ENCODE measurements at regions not wholly inside any gene's neighbourhood (a gene's known extent, or its start where the extent isn't known, plus 50 kb on each side); places are given as distances from the start of the nearest gene placed in this dataset.
"Not testable (repeated sequence)": the region's sequence is repeated elsewhere in the genome, so short reads cannot be mapped to it uniquely, and the experiment has no call there.

GRCh38 chr14:80055667-80056496 is 155.4 kb downstream of the DIO2 start:
- Histone ChIP-seq H3K4me3 (ENCODE audit: low read length) (no peak overlapping the region), H3K9me3 (ENCODE audit: insufficient read depth, low read depth, low read length) (peaks cover 4% of the 10 kb centered on the region; the same call in 1 of the 2 replicates), H3K36me3 (ENCODE audit: insufficient read depth, low read length) (no peaks in the 10 kb centered on the region), H3K27ac (ENCODE audit: low read depth, low read length) (no peak overlapping the region), H3K27me3 (ENCODE audit: insufficient read depth, low read length) (no peaks in the 10 kb centered on the region), H3K9ac (ENCODE audit: low read depth, low read length) (no peak overlapping the region), H3K4me1 (ENCODE audit: insufficient read depth, low read length) (no peaks in the 10 kb centered on the region)
- 80% methylated on average over 5 of the region's 7 CpGs for WGBS

DNA sequence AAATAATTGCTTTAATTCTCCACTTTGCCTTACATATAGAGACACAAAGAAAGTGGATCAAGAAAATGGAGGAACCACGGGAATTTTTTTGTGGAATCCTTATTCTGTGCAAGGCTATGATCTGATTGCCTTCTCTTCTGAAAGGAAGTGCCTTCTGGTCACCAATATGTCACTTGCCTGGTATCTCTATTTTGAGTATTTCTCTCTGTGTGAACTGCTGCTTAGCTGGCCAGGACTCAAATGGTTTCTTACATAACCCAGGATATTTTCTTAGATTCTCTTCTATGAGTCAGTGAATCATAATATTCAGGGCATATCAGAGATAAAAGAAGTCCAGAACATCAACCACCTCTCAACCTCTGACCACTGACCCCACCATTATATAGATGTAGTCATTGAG is 156.1 kb downstream of the DIO2 start:
- no peak overlapping the region for H3K27ac ChIP-seq (ENCODE audit: low read depth, low read length)
- no peaks in the 10 kb centered on the region for H3K4me1 ChIP-seq (ENCODE audit: insufficient read depth, low read length)
- H3K9me3 ChIP-seq (ENCODE audit: insufficient read depth, low read depth, low read length) = peaks cover 4% of the 10 kb centered on the region; the same call in 1 of the 2 replicates
- no peaks in the 10 kb centered on the region for H3K27me3 ChIP-seq (ENCODE audit: insufficient read depth, low read length)
- H3K4me3 ChIP-seq (ENCODE audit: low read length) = no peak overlapping the region
- no peaks in the 10 kb centered on the region for H3K36me3 ChIP-seq (ENCODE audit: insufficient read depth, low read length)
- WGBS = 96% methylated on average over 1 of the region's 1 CpG
- H3K9ac ChIP-seq (ENCODE audit: low read depth, low read length) = no peak overlapping the region

DNA sequence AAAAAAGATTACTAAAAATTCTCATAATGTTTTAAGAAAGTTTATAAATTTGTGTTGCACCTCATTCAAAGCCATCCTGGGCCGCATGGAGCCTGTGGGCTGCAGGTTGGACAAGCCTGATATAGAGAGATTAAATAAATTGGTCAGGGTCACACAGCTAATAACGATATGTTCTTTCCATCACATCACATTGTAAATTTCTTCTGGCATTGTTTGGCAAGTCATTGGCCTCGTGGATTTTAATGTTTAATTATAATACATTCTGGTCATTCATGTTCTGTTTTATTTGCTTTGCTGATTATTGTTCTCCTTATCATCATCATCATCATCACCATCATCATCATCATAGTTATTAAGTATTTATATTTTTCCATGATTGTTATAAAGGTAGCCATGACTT is 157.3 kb downstream of the DIO2 start:
- H3K36me3 ChIP-seq (ENCODE audit: insufficient read depth, low read length) = no peaks in the 10 kb centered on the region
- H3K4me3 ChIP-seq (ENCODE audit: low read length) = no peak overlapping the region
- no peak overlapping the region for H3K9ac ChIP-seq (ENCODE audit: low read depth, low read length)
- no peaks in the 10 kb centered on the region for H3K27me3 ChIP-seq (ENCODE audit: insufficient read depth, low read length)
- H3K9me3 ChIP-seq (ENCODE audit: insufficient read depth, low read depth, low read length) = peaks cover 4% of the 10 kb centered on the region; the same call in 1 of the 2 replicates
- no peak overlapping the region for H3K27ac ChIP-seq (ENCODE audit: low read depth, low read length)
- WGBS = 100% methylated on average over 1 of the region's 3 CpGs
- H3K4me1 ChIP-seq (ENCODE audit: insufficient read depth, low read length) = no peaks in the 10 kb centered on the region; the same call in 1 of the 2 replicates

- no peaks in the 10 kb centered on the region for H3K27me3 ChIP-seq (ENCODE audit: insufficient read depth, low read length)
- peaks cover 4% of the 10 kb centered on the region; the same call in 1 of the 2 replicates for H3K9me3 ChIP-seq (ENCODE audit: insufficient read depth, low read depth, low read length)
- peaks cover 4% of the 10 kb centered on the region; the same call in 1 of the 2 replicates for H3K4me1 ChIP-seq (ENCODE audit: insufficient read depth, low read length)
- no peak overlapping the region for H3K27ac ChIP-seq (ENCODE audit: low read depth, low read length)
- no peaks in the 10 kb centered on the region for H3K36me3 ChIP-seq (ENCODE audit: insufficient read depth, low read length)
- no peak overlapping the region for H3K9ac ChIP-seq (ENCODE audit: low read depth, low read length)
- 87% methylated on average over 1 of the region's 2 CpGs for WGBS
- no peak overlapping the region for H3K4me3 ChIP-seq (ENCODE audit: low read length)
Measured at GRCh38 chr14:80049055-80049454, 162.2 kb downstream of the DIO2 start.

DNA sequence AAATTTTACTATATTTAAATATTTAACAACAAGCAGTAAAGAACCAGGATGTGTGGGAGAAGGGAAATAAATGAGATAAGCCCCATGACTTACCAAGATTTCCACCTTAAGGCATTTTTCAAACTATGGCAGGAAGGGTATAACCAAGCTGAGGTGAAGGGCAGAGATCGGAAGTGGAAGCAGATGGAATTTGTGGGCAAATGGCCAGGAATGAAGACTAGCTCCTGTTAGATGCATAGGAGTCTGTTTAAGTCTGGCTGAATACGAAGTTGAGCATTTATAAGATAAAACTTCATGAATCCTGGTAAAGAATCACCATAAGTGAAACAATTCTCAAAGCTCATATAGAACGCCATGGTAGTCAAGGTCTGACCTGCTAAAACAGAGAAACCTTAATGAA is 163.5 kb downstream of the DIO2 start:
- Histone ChIP-seq H3K4me3 (ENCODE audit: low read length) (no peak overlapping the region), H3K27ac (ENCODE audit: low read depth, low read length) (no peak overlapping the region), H3K9me3 (ENCODE audit: insufficient read depth, low read depth, low read length) (peaks cover 4% of the 10 kb centered on the region; the same call in 1 of the 2 replicates), H3K9ac (ENCODE audit: low read depth, low read length) (no peak overlapping the region), H3K36me3 (ENCODE audit: insufficient read depth, low read length) (no peaks in the 10 kb centered on the region), H3K4me1 (ENCODE audit: insufficient read depth, low read length) (peaks cover 4% of the 10 kb centered on the region; the same call in 1 of the 2 replicates), H3K27me3 (ENCODE audit: insufficient read depth, low read length) (no peaks in the 10 kb centered on the region)
- 97% methylated on average over 3 of the region's 3 CpGs for WGBS

DNA sequence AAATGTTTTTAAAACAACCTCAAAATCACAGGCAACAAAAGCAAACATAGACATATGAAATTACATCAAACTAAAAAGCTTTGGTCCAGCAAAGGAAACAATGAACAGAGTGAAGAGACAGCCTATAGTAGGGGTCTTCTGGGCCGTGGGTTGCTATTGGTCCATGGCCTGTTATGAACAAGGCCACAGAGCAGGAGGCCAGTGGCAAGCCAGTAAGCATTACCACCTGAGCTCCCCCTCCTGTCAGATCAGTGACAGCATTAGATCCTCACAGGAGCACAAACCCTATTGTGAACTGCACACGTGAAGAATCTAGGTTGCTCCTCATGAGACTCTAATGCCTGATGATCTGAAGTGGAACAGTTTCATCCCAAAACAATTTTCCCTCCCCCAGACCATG is 174.0 kb downstream of the DIO2 start:
- Histone ChIP-seq H3K9ac (ENCODE audit: low read depth, low read length) (no peak overlapping the region), H3K36me3 (ENCODE audit: insufficient read depth, low read length) (no peaks in the 10 kb centered on the region), H3K27ac (ENCODE audit: low read depth, low read length) (no peak overlapping the region), H3K9me3 (ENCODE audit: insufficient read depth, low read depth, low read length) (no peaks in the 10 kb centered on the region), H3K4me3 (ENCODE audit: low read length) (no peak overlapping the region), H3K4me1 (ENCODE audit: insufficient read depth, low read length) (no peaks in the 10 kb centered on the region), H3K27me3 (ENCODE audit: insufficient read depth, low read length) (no peaks in the 10 kb centered on the region)
- WGBS = 70% methylated on average over 2 of the region's 2 CpGs

GRCh38 chr14:80024417-80024816 is 186.9 kb downstream of the DIO2 start:
- no peaks in the 10 kb centered on the region for H3K27me3 ChIP-seq (ENCODE audit: insufficient read depth, low read length)
- WGBS = 94% methylated on average over 3 of the region's 4 CpGs
- no peaks in the 10 kb centered on the region for H3K36me3 ChIP-seq (ENCODE audit: insufficient read depth, low read length)
- no peak overlapping the region for H3K27ac ChIP-seq (ENCODE audit: low read depth, low read length)
- H3K4me1 ChIP-seq (ENCODE audit: insufficient read depth, low read length) = no peaks in the 10 kb centered on the region
- no peak overlapping the region for H3K4me3 ChIP-seq (ENCODE audit: low read length)
- no peak overlapping the region for H3K9ac ChIP-seq (ENCODE audit: low read depth, low read length)
- no peaks in the 10 kb centered on the region for H3K9me3 ChIP-seq (ENCODE audit: insufficient read depth, low read depth, low read length)

GRCh38 chr14:80018476-80018875 is 192.8 kb downstream of the DIO2 start:
- not testable (repeated sequence) for H3K27me3 ChIP-seq (ENCODE audit: insufficient read depth, low read length); H3K4me3 ChIP-seq (ENCODE audit: low read length); H3K9me3 ChIP-seq (ENCODE audit: insufficient read depth, low read depth, low read length); H3K4me1 ChIP-seq (ENCODE audit: insufficient read depth, low read length); H3K27ac ChIP-seq (ENCODE audit: low read depth, low read length); H3K36me3 ChIP-seq (ENCODE audit: insufficient read depth, low read length); H3K9ac ChIP-seq (ENCODE audit: low read depth, low read length)
- WGBS = 83% methylated on average over 2 of the region's 3 CpGs

- no peak overlapping the region for H3K9ac ChIP-seq (ENCODE audit: low read depth, low read length)
- H3K9me3 ChIP-seq (ENCODE audit: insufficient read depth, low read depth, low read length) = no peaks in the 10 kb centered on the region
- no peak overlapping the region for H3K4me3 ChIP-seq (ENCODE audit: low read length)
- H3K36me3 ChIP-seq (ENCODE audit: insufficient read depth, low read length) = no peaks in the 10 kb centered on the region
- no peak overlapping the region for H3K27ac ChIP-seq (ENCODE audit: low read depth, low read length)
- no peaks in the 10 kb centered on the region for H3K27me3 ChIP-seq (ENCODE audit: insufficient read depth, low read length)
- WGBS = 69% methylated on average over 3 of the region's 4 CpGs
- H3K4me1 ChIP-seq (ENCODE audit: insufficient read depth, low read length) = no peaks in the 10 kb centered on the region
Measured at GRCh38 chr14:80017795-80018194, 193.5 kb downstream of the DIO2 start.

GRCh38 chr14:80010245-80010644 is 201.1 kb downstream of the DIO2 start:
- not testable (repeated sequence) for H3K27me3 ChIP-seq (ENCODE audit: insufficient read depth, low read length); H3K9ac ChIP-seq (ENCODE audit: low read depth, low read length); H3K9me3 ChIP-seq (ENCODE audit: insufficient read depth, low read depth, low read length); H3K27ac ChIP-seq (ENCODE audit: low read depth, low read length); H3K4me1 ChIP-seq (ENCODE audit: insufficient read depth, low read length); H3K4me3 ChIP-seq (ENCODE audit: low read length); H3K36me3 ChIP-seq (ENCODE audit: insufficient read depth, low read length)
- WGBS = no CpG with 5 or more reads among the region's 1 CpG

DNA sequence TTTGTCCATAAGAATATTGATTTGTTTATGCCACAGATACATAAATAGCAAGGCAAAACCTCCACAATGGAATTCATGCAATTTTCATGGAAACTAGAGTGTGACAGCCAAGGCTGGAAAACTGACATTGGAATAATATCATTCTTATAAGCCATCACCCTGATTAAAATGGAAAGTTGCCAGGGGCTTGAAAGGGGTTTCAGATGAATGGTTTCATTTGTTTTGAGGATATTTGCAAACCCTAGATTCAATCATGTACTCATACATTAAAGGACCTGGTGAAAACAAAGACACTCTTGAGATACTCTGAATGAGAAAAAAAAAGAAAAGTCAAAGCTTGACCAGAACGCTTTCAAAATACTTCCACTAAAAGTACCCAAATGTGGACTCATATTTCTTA is 205.7 kb downstream of the DIO2 start:
- WGBS = 42% methylated on average over 1 of the region's 1 CpG
- Histone ChIP-seq H3K4me3 (ENCODE audit: low read length) (no peak overlapping the region), H3K4me1 (ENCODE audit: insufficient read depth, low read length) (no peaks in the 10 kb centered on the region), H3K27me3 (ENCODE audit: insufficient read depth, low read length) (0 out of 2 replicates have a peak, but pooled peaks cover 5% of the 10 kb centered on the region), H3K9me3 (ENCODE audit: insufficient read depth, low read depth, low read length) (no peaks in the 10 kb centered on the region), H3K36me3 (ENCODE audit: insufficient read depth, low read length) (no peaks in the 10 kb centered on the region), H3K9ac (ENCODE audit: low read depth, low read length) (no peak overlapping the region), H3K27ac (ENCODE audit: low read depth, low read length) (no peak overlapping the region)
